ENCODE measurements at regions not wholly inside any gene's neighbourhood (a gene's known extent, or its start where the extent isn't known, plus 50 kb on each side); places are given as distances from the start of the nearest gene placed in this dataset.

- TF ChIP-seq ARID4B (CRISPR knock-in tag; IDR thresholded peaks at IDR 0.05; ENCODE audit: borderline replicate concordance) (no peak), RORB (CRISPR knock-in tag; IDR thresholded peaks at IDR 0.05) (no peak), MYBL2 (CRISPR knock-in tag; IDR thresholded peaks at IDR 0.05) (no peak), IRF2 (CRISPR knock-in tag; IDR thresholded peaks at IDR 0.05; ENCODE audit: borderline replicate concordance, low read depth) (no peak), CREM (CRISPR knock-in tag; IDR thresholded peaks at IDR 0.05) (no peak), TEAD4 (CRISPR knock-in tag; IDR thresholded peaks at IDR 0.05) (no peak)
- TF ChIP-seq, protein P1, sequence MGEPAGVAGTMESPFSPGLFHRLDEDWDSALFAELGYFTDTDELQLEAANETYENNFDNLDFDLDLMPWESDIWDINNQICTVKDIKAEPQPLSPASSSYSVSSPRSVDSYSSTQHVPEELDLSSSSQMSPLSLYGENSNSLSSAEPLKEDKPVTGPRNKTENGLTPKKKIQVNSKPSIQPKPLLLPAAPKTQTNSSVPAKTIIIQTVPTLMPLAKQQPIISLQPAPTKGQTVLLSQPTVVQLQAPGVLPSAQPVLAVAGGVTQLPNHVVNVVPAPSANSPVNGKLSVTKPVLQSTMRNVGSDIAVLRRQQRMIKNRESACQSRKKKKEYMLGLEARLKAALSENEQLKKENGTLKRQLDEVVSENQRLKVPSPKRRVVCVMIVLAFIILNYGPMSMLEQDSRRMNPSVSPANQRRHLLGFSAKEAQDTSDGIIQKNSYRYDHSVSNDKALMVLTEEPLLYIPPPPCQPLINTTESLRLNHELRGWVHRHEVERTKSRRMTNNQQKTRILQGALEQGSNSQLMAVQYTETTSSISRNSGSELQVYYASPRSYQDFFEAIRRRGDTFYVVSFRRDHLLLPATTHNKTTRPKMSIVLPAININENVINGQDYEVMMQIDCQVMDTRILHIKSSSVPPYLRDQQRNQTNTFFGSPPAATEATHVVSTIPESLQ (CRISPR knock-in tag; IDR thresholded peaks at IDR 0.05): no peak
Observed at GRCh38 chr6:184161-184700, 108.1 kb upstream of the DUSP22 start (continued).

GRCh38 chr6:186340-186965, 105.8 kb upstream of the DUSP22 start:
- H3K4me3 Mint-ChIP-seq: no peak overlapping the region
- no peaks in the 10 kb centered on the region for H3K9me3 Mint-ChIP-seq
- H3K4me1 Mint-ChIP-seq: no peaks in the 10 kb centered on the region
- POLR2A ChIA-PET: no interaction called here
- H3K27ac Mint-ChIP-seq: no peak overlapping the region
- H3K36me3 Mint-ChIP-seq: no peaks in the 10 kb centered on the region
- TF ChIP-seq GABPB1 (CRISPR knock-in tag; IDR thresholded peaks at IDR 0.05): 0 out of 2 replicates have a peak, but pooled peaks have one; percentile 20
- TF ChIP-seq, protein P2, sequence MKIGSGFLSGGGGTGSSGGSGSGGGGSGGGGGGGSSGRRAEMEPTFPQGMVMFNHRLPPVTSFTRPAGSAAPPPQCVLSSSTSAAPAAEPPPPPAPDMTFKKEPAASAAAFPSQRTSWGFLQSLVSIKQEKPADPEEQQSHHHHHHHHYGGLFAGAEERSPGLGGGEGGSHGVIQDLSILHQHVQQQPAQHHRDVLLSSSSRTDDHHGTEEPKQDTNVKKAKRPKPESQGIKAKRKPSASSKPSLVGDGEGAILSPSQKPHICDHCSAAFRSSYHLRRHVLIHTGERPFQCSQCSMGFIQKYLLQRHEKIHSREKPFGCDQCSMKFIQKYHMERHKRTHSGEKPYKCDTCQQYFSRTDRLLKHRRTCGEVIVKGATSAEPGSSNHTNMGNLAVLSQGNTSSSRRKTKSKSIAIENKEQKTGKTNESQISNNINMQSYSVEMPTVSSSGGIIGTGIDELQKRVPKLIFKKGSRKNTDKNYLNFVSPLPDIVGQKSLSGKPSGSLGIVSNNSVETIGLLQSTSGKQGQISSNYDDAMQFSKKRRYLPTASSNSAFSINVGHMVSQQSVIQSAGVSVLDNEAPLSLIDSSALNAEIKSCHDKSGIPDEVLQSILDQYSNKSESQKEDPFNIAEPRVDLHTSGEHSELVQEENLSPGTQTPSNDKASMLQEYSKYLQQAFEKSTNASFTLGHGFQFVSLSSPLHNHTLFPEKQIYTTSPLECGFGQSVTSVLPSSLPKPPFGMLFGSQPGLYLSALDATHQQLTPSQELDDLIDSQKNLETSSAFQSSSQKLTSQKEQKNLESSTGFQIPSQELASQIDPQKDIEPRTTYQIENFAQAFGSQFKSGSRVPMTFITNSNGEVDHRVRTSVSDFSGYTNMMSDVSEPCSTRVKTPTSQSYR (CRISPR knock-in tag; IDR thresholded peaks at IDR 0.05): no peak
- CTCF ChIA-PET: interaction anchor here (0.7 to 1.2 kb wide), 2 partner anchors 31 to 223 kb away, joined by 3 to 4 read pairs; no protein-coding TSS in a partner anchor
- ATAC-seq (no peak), DNase-seq (ENCODE audit: low spot score) (no peak)
- no peaks in the 10 kb centered on the region for H3K27me3 Mint-ChIP-seq (ENCODE audit: low read depth)

DNA sequence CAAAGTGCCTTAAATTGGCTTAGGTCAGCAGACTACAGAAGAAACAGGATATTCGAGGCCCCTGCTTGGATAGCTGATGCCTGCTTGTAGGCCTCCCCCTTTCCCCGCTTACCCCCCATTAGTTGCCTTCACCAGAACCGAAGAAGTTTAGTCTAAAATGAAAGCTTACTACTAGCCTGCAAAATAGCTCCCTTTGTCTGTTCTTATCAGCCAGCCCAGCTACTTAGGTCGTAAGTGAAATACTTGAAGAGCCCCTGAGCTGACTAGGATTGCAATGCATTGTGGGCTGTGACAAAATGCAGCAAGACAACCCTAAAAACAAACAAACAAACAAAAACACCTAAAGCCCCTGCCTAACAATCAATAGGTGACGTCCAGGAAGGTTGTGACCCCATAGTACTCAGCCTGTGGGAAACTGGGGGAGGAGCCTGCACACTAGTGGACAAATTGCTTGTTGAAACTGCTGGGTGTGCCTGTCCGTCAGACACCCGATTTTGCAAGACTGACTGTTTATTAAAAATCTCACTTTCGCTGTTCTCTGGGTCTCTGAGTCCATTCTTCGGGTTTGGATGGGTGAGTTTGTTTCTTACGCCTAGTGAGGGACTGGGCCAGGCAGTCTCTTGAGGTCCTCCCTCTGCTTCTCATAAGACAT, 105.0 kb upstream of the DUSP22 start:
- H3K4me1 Mint-ChIP-seq: no peaks in the 10 kb centered on the region
- ATAC-seq (no peak), DNase-seq (ENCODE audit: low spot score) (no peak)
- no peaks in the 10 kb centered on the region for H3K27me3 Mint-ChIP-seq (ENCODE audit: low read depth)
- H3K9me3 Mint-ChIP-seq: no peaks in the 10 kb centered on the region
- H3K36me3 Mint-ChIP-seq: no peaks in the 10 kb centered on the region
- no peak overlapping the region for H3K27ac Mint-ChIP-seq
- no peak overlapping the region for H3K4me3 Mint-ChIP-seq
- ChIA-PET POLR2A (no interaction called here), CTCF (interaction anchor here (1.2 to 2.1 kb wide), 3 partner anchors 164 to 1249 kb away, joined by 4 to 15 read pairs (median 7); no protein-coding TSS in a partner anchor)
- TF ChIP-seq, protein P3, sequence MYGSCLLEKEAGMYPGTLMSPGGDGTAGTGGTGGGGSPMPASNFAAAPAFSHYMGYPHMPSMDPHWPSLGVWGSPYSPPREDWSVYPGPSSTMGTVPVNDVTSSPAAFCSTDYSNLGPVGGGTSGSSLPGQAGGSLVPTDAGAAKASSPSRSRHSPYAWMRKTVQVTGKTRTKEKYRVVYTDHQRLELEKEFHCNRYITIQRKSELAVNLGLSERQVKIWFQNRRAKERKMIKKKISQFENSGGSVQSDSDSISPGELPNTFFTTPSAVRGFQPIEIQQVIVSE (CRISPR knock-in tag; IDR thresholded peaks at IDR 0.05; ENCODE audit: borderline replicate concordance): no peak
- TF ChIP-seq, protein P4, sequence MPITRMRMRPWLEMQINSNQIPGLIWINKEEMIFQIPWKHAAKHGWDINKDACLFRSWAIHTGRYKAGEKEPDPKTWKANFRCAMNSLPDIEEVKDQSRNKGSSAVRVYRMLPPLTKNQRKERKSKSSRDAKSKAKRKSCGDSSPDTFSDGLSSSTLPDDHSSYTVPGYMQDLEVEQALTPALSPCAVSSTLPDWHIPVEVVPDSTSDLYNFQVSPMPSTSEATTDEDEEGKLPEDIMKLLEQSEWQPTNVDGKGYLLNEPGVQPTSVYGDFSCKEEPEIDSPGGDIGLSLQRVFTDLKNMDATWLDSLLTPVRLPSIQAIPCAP (CRISPR knock-in tag; IDR thresholded peaks at IDR 0.05): no peak
- TF ChIP-seq PRRX2 (CRISPR knock-in tag; IDR thresholded peaks at IDR 0.05) (no peak), GRHL2 (CRISPR knock-in tag; IDR thresholded peaks at IDR 0.05; ENCODE audit: insufficient replicate concordance, severe bottlenecking) (no peak), ZNF138 (CRISPR knock-in tag; conservative IDR thresholded peaks at IDR 0.05) (no peak), ZNF317 (CRISPR knock-in tag; IDR thresholded peaks at IDR 0.05; ENCODE audit: borderline replicate concordance, low read depth) (no peak)
- TF ChIP-seq, protein P1 (CRISPR knock-in tag; IDR thresholded peaks at IDR 0.05): no peak
- TF ChIP-seq, protein P5, sequence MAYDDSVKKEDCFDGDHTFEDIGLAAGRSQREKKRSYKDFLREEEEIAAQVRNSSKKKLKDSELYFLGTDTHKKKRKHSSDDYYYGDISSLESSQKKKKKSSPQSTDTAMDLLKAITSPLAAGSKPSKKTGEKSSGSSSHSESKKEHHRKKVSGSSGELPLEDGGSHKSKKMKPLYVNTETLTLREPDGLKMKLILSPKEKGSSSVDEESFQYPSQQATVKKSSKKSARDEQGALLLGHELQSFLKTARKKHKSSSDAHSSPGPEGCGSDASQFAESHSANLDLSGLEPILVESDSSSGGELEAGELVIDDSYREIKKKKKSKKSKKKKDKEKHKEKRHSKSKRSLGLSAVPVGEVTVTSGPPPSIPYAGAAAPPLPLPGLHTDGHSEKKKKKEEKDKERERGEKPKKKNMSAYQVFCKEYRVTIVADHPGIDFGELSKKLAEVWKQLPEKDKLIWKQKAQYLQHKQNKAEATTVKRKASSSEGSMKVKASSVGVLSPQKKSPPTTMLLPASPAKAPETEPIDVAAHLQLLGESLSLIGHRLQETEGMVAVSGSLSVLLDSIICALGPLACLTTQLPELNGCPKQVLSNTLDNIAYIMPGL (CRISPR knock-in tag; IDR thresholded peaks at IDR 0.05): no peak
